Mesenchymal stem cell (in vitro differentiated cells and primary cell): ENCODE measurements at regions not wholly inside any gene's neighbourhood (a gene's known extent, or its start where the extent isn't known, plus 50 kb on each side); places are given as distances from the start of the nearest gene placed in this dataset.

ENCODE experiments used
- DNase-seq: peaks from one replicate; pipeline ENCODE4 v3.0.0-alpha.2; 2013
- H2AFZ ChIP-seq: one replicate; pipeline ENCODE4 v1.6.1; 2013; ENCODE audit warnings: low read depth, mild to moderate bottlenecking, control low read depth, inconsistent platforms, low read length, moderate library complexity
- H2AK5ac ChIP-seq: 2 replicates; pipeline ENCODE4 v1.6.1; 2013; ENCODE audit warnings: low read length, moderate library complexity, mild to moderate bottlenecking, inconsistent platforms; ENCODE audit not compliant: severe bottlenecking
- H2BK120ac ChIP-seq: one replicate; pipeline ENCODE4 v1.6.1; 2013; ENCODE audit warnings: low read depth, mild to moderate bottlenecking, inconsistent platforms, low read length, moderate library complexity
- H2BK12ac ChIP-seq, 2 experiments: one replicate each; pipeline ENCODE4 v1.6.1; 2013; ENCODE audit warnings: inconsistent platforms in 2 of 2, low read length in 2 of 2, mild to moderate bottlenecking in 2 of 2, moderate library complexity in 2 of 2, control low read depth in 1 of 2
- H2BK15ac ChIP-seq: one replicate; pipeline ENCODE4 v1.6.1; 2013; ENCODE audit warnings: mild to moderate bottlenecking, low read depth, inconsistent platforms; ENCODE audit not compliant: poor library complexity, severe bottlenecking
- H2BK5ac ChIP-seq: 2 replicates; pipeline ENCODE4 v1.6.1; 2013; ENCODE audit warnings: low read depth, mild to moderate bottlenecking, low read length, control low read depth, inconsistent platforms; ENCODE audit not compliant: poor library complexity, severe bottlenecking
- H3K14ac ChIP-seq, 2 experiments: one replicate each; pipeline ENCODE4 v1.6.1; 2013; ENCODE audit warnings: inconsistent platforms in 2 of 2, low read length in 2 of 2, control low read depth in 1 of 2, mild to moderate bottlenecking in 1 of 2, moderate library complexity in 1 of 2
- H3K18ac ChIP-seq, 2 experiments: one replicate each; pipeline ENCODE4 v1.6.1; 2013; ENCODE audit warnings: inconsistent platforms in 2 of 2, low read length in 2 of 2, control low read depth in 1 of 2, low read depth in 1 of 2, mild to moderate bottlenecking in 1 of 2
- H3K23ac ChIP-seq, 2 experiments: one replicate each; pipeline ENCODE4 v1.6.1; 2013; ENCODE audit warnings: inconsistent platforms in 2 of 2, low read length in 2 of 2, mild to moderate bottlenecking in 2 of 2, moderate library complexity in 2 of 2, control low read depth in 1 of 2
- H3K27ac ChIP-seq: 2 replicates; pipeline ENCODE4 v1.5.1; 2013; ENCODE audit warnings: mild to moderate bottlenecking, moderate library complexity, low read length, control low read depth, inconsistent platforms; ENCODE audit not compliant: poor library complexity, severe bottlenecking
- H3K27me3 ChIP-seq, 2 experiments: 2 replicates each; pipeline versions ENCODE4 v1.6.1 to v1.7.0; 2013; ENCODE audit warnings: low read length in 2 of 2, mild to moderate bottlenecking in 2 of 2, moderate library complexity in 2 of 2, control low read depth in 1 of 2, inconsistent platforms in 1 of 2; ENCODE audit not compliant: control insufficient read depth in 1 of 2, insufficient read depth in 1 of 2
- H3K36me3 ChIP-seq, 2 experiments: 2 replicates each; pipeline versions ENCODE4 v1.6.1 to v1.7.0; 2013; ENCODE audit warnings: low read length in 2 of 2, control low read depth in 1 of 2, inconsistent platforms in 1 of 2, low read depth in 1 of 2, mild to moderate bottlenecking in 1 of 2; ENCODE audit not compliant: insufficient read depth in 2 of 2, control insufficient read depth in 1 of 2
- H3K4ac ChIP-seq, 2 experiments: one replicate each; pipeline ENCODE4 v1.6.1; 2013; ENCODE audit warnings: inconsistent platforms in 2 of 2, low read length in 2 of 2, mild to moderate bottlenecking in 2 of 2, moderate library complexity in 2 of 2, control low read depth in 1 of 2, low read depth in 1 of 2
- H3K4me1 ChIP-seq: 2 replicates; pipeline ENCODE4 v1.6.1; 2013; ENCODE audit warnings: low read depth, low read length, control low read depth; ENCODE audit not compliant: control insufficient read depth, insufficient read depth
- H3K4me2 ChIP-seq: 2 replicates; pipeline ENCODE4 v1.6.1; 2013; ENCODE audit warnings: low read length, mild to moderate bottlenecking, inconsistent platforms; ENCODE audit not compliant: poor library complexity, severe bottlenecking
- H3K4me3 ChIP-seq, 2 experiments: 2 replicates each; pipeline versions ENCODE4 v1.5.1 to v1.7.0; 2013; ENCODE audit warnings: low read length in 2 of 2, mild to moderate bottlenecking in 2 of 2, control low read depth in 1 of 2, low read depth in 1 of 2; ENCODE audit not compliant: insufficient read depth in 1 of 2
- H3K79me1 ChIP-seq: replicated peaks from 2 replicates; pipeline ENCODE4 v1.6.1; 2013; ENCODE audit warnings: mild to moderate bottlenecking, control low read depth, low read length, inconsistent platforms; ENCODE audit not compliant: poor library complexity, severe bottlenecking
- H3K9ac ChIP-seq: 2 replicates; pipeline ENCODE4 v1.7.0; 2013; ENCODE audit warnings: mild to moderate bottlenecking, low read length, moderate library complexity
- H3K9me3 ChIP-seq: 2 replicates; pipeline ENCODE4 v1.7.0; 2013; ENCODE audit warnings: mild to moderate bottlenecking, low read length; ENCODE audit not compliant: control insufficient read depth
- H4K8ac ChIP-seq: one replicate; pipeline ENCODE4 v1.6.1; 2013; ENCODE audit warnings: inconsistent platforms, mild to moderate bottlenecking, low read length, moderate library complexity
- H4K91ac ChIP-seq: one replicate; pipeline ENCODE4 v1.6.1; 2013; ENCODE audit warnings: mild to moderate bottlenecking, low read length, inconsistent platforms
- WGBS: methylation state at CpG from one replicate; pipeline ENCODE4 v1.1.7; 2013; ENCODE audit warnings: mixed read lengths; 5-methylcytosine and 5-hydroxymethylcytosine counted together

- Histone ChIP-seq H3K9me3 (no peaks in the 10 kb centered on the region), H3K4ac (no peak overlapping the region)
Measured at GRCh38 chr1:5511381-5512097, 480.7 kb downstream of the NPHP4 start.

GRCh38 chr1:5509664-5510452 is 482.4 kb downstream of the NPHP4 start:
- Histone ChIP-seq H2BK120ac (no peak overlapping the region), H2BK12ac (no peak overlapping the region), H3K27me3 (peaks cover 8 to 45% of the 10 kb centered on the region in 2 experiments), H3K4me1 (peaks cover 3% of the 10 kb centered on the region), H3K23ac (no peak overlapping the region), H3K9ac (no peak overlapping the region), H3K4ac (no peak overlapping the region), H4K91ac (no peak overlapping the region), H4K8ac (no peak overlapping the region), H3K79me1 (no peaks in the 10 kb centered on the region), H3K4me2 (no peak overlapping the region), H3K4me3 (no peak overlapping the region), H2AK5ac (no peak overlapping the region), H3K18ac (no peak overlapping the region), H2BK5ac (no peak overlapping the region), H3K36me3 (no peaks in the 10 kb centered on the region), H3K9me3 (no peaks in the 10 kb centered on the region), H3K27ac (no peak overlapping the region), H2AFZ (no peak overlapping the region), H2BK15ac (no peak overlapping the region), H3K14ac (no peak overlapping the region)
- WGBS, result 34% methylated on average over 19 of the region's 21 CpGs
- peak; percentile 24 for DNase-seq

More at GRCh38 chr1:5511381-5512097, 480.7 kb downstream of the NPHP4 start:
- Histone ChIP-seq H3K4me2 (no peak overlapping the region), H2BK15ac (no peak overlapping the region), H2AFZ (no peak overlapping the region), H3K36me3 (no peaks in the 10 kb centered on the region), H2AK5ac (no peak overlapping the region), H3K23ac (no peak overlapping the region), H3K79me1 (no peaks in the 10 kb centered on the region), H3K9ac (no peak overlapping the region), H3K27ac (no peak overlapping the region), H3K27me3 (peaks cover 8 to 45% of the 10 kb centered on the region in 2 experiments), H3K4me1 (peaks cover 3% of the 10 kb centered on the region), H4K8ac (no peak overlapping the region), H3K4me3 (no peak overlapping the region), H3K18ac (no peak overlapping the region), H2BK5ac (no peak overlapping the region), H4K91ac (no peak overlapping the region), H2BK120ac (no peak overlapping the region), H3K14ac (no peak overlapping the region), H2BK12ac (no peak overlapping the region)
- no peak for DNase-seq
- 73% methylated on average over 7 of the region's 9 CpGs for WGBS

GRCh38 chr1:5508669-5509330 is 483.4 kb downstream of the NPHP4 start:
- Histone ChIP-seq H2BK5ac (no peak overlapping the region), H3K4me3 (no peak overlapping the region)
- DNase-seq, result no peak

GRCh38 chr1:5507340-5507739 is 484.9 kb downstream of the NPHP4 start:
- Histone ChIP-seq H3K4ac (no peak overlapping the region), H3K9ac (no peak overlapping the region), H2AK5ac (no peak overlapping the region), H2BK12ac (no peak overlapping the region), H3K27me3 (peaks cover 8 to 42% of the 10 kb centered on the region in 2 experiments), H3K4me2 (no peak overlapping the region), H3K9me3 (no peaks in the 10 kb centered on the region), H3K27ac (no peak overlapping the region), H2BK15ac (no peak overlapping the region), H2BK5ac (no peak overlapping the region), H3K23ac (no peak overlapping the region), H3K36me3 (no peaks in the 10 kb centered on the region), H3K18ac (no peak overlapping the region), H2AFZ (no peak overlapping the region), H3K4me1 (peaks cover 3% of the 10 kb centered on the region), H3K79me1 (no peaks in the 10 kb centered on the region), H3K14ac (no peak overlapping the region), H4K8ac (no peak overlapping the region), H3K4me3 (no peak overlapping the region), H2BK120ac (no peak overlapping the region), H4K91ac (no peak overlapping the region)
- WGBS, result 84% methylated on average over 15 of the region's 15 CpGs
- DNase-seq, result no peak

More at GRCh38 chr1:5508669-5509330, 483.4 kb downstream of the NPHP4 start:
- peaks cover 8 to 48% of the 10 kb centered on the region in 2 experiments for H3K27me3 ChIP-seq
- H3K23ac ChIP-seq, result no peak overlapping the region
- no peak overlapping the region for H3K14ac ChIP-seq
- no peak overlapping the region for H2AFZ ChIP-seq
- H3K79me1 ChIP-seq, result no peaks in the 10 kb centered on the region
- H2BK12ac ChIP-seq, result no peak overlapping the region
- no peak overlapping the region for H3K4ac ChIP-seq
- H3K4me2 ChIP-seq, result no peak overlapping the region
- no peak overlapping the region for H4K91ac ChIP-seq
- H3K27ac ChIP-seq, result no peak overlapping the region
- 77% methylated on average over 14 of the region's 14 CpGs for WGBS
- no peak overlapping the region for H4K8ac ChIP-seq
- no peak overlapping the region for H3K18ac ChIP-seq
- H3K4me1 ChIP-seq, result peaks cover 3% of the 10 kb centered on the region
- no peak overlapping the region for H2BK120ac ChIP-seq
- no peak overlapping the region for H2AK5ac ChIP-seq
- no peak overlapping the region for H3K9ac ChIP-seq
- no peaks in the 10 kb centered on the region for H3K9me3 ChIP-seq
- H2BK15ac ChIP-seq, result no peak overlapping the region
- no peaks in the 10 kb centered on the region for H3K36me3 ChIP-seq
